ENCODE measurements at regions not wholly inside any gene's neighbourhood (a gene's known extent, or its start where the extent isn't known, plus 50 kb on each side); places are given as distances from the start of the nearest gene placed in this dataset.

GRCh38 chr12:126312457-126312856 is 1247.2 kb downstream of the AACS start:
- no peak for TF ChIP-seq CTCF (IDR thresholded peaks at IDR 0.05)
- TF ChIP-seq EZH2 (IDR thresholded peaks at IDR 0.05; ENCODE audit: borderline replicate concordance, insufficient read depth, low read depth, low read length, poor library complexity, severe bottlenecking), result no peak

All from B cell (primary cell).